GM12892 (cell line): ENCODE measurements at regions not wholly inside any gene's neighbourhood (a gene's known extent, or its start where the extent isn't known, plus 50 kb on each side); places are given as distances from the start of the nearest gene placed in this dataset.

Experiments used
- DNase-seq: peaks from one replicate; pipeline ENCODE4 v3.0.0; 2011; ENCODE audit not compliant: insufficient read length
- FAIRE-seq: peaks from 2 replicates; lab custom pipeline; 2011; peaks lifted over from hg19 to GRCh38; lab: Jason Lieb, UNC
- POLR2A ChIP-seq: IDR thresholded peaks from 2 replicates; pipeline ENCODE4 v1.6.1; 2011; ENCODE audit warnings: low read depth, low read length, control low read depth
- POLR2AphosphoS5 ChIP-seq: IDR thresholded peaks from 2 replicates; pipeline ENCODE4 v1.6.1; 2011; ENCODE audit warnings: low read depth, low read length, control low read depth
- TAF1 ChIP-seq: IDR thresholded peaks from 2 replicates; pipeline ENCODE4 v1.6.1; 2011; ENCODE audit warnings: low read depth, mild to moderate bottlenecking, control low read depth, low read length, borderline replicate concordance

DNA sequence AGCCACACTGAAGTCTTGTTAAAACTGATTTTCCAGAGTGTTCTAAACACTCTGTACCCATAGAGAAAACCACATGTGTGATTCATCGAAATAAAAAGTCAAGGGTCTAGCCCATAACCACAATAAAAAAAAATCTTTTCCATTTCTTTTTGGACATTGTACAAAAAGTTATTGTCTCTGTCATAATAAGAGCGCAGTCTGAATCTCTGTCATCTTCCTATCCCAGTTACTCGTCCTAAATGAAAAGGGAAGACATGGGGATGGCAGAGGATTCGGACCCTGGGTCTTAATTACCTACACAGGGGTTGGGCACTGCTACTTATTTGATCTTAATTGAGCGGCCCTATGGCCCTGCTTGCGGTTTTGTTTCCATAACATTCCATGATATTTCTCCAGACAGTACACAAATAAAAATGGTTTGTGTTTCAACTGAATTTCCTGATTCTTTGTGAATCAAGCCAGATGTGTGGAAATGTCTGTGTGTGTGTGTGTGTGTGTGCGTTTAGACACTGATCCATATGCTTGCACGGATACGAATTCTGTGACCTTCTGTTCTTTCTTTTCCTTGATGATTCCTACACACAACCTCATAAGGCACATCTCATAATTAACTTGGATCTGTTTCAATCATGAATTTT is 133.4 kb upstream of the SPATS2L start:
- FAIRE-seq (no peak), DNase-seq (no peak)
- TF ChIP-seq POLR2A (no peak), POLR2AphosphoS5 (no peak)

DNA sequence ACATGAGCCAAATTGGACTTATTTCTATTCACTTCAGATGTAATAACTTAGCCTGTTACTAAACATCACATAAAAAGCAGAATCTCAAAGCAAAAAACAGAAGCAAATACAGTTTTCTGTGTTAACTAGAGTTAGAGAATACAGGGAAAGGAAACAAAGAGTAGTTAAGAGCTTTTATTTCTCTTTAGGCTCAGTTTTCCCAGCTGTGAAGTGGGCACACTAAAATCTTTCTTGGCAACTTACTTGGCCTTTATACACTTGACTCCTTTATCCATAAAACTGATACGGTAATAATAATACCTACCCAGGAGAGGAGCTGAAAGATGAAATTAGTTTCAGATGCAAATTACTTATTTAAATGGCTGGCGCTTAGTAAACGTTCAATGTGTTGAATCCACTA is 132.8 kb upstream of the SPATS2L start:
- TF ChIP-seq POLR2A (no peak), POLR2AphosphoS5 (no peak), TAF1 (no peak)
- FAIRE-seq (no peak), DNase-seq (no peak)

DNA sequence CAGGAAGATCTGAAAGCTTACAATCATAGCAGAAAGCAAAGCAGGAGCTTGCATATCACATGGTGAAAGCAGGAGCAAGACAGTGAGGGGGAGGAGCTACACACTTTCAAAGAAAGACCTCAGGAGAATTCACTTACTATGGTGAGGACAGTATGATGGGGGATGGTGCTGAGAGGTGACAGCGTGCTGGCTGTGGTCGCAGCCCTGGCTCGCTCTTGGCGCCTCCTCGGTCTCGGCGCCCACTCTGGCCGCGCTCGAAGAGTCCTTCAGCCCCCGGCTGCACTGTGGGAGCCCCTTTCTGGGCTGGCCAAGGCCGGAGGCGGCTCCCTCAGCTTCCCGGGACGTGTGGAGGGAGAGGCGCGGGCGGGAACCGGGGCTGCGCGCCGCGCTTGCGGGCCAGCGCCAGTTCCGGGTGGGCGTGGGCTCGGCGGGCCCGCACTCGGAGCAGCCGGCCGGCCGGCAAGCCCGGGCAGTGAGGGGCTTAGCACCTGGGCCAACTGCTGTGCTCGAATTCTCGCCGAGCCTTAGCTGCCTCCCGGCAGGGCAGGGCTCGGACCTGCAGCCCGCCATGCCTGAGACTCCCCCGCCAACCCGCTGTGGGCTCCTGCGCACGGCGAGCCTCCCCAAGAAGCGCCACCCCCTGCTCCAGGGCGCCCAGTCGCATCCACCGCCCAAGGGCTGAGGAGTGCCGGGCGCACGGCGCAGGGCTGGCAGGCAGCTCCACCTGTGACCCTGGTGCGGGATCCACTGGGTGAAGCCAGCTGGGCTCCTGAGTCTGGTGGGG is 131.9 kb upstream of the SPATS2L start:
- DNase-seq (no peak), FAIRE-seq (no peak)
- TF ChIP-seq TAF1 (no peak), POLR2AphosphoS5 (no peak), POLR2A (no peak)

DNA sequence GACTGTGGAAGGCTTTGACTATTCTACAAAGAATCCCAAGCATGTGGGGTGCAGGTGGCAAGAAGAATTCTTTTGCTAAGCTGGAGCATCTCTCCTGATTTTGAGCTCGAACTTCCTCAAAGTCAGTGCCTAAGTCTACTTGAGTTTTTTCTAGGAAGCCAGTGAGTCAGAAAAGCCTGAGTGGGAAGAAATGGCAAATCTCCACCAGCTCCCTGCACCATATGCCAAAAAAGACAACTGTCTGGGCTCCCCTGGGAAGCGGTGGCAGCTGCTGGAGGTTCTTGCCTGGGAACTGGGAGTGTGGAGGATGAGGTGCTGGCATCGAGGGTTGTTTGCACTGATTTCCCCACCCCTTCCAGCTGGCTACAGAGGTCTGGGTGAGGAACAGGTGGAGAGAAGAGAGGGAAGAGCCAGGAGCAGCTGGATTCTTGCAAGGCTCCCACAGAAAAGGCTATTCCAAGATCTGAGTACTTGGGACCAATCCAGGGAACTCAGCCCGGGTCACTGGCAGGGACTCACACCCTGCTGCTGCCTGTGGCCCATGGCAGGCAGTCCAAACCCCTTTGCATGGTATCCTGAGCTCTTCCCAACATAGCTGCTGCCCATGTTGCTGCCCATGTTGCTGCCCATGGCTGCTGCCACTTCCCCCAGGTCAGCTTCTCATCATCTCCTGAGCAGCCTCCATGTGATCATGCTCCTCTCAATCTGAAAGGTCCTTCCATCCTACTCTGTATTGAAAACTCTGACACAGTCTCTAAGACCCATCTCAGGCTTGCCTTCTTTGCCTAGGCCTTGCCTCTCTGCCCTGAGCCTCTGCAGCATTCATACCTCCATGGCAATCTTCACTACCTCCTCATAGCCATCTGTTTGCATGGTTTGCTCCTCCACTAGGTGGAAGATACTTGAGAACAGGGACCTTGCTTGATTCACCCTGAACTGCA is 128.3 kb upstream of the SPATS2L start:
- DNase-seq (no peak), FAIRE-seq (no peak)
- no peak for TF ChIP-seq POLR2A
- TF ChIP-seq TAF1: no peak
- TF ChIP-seq POLR2AphosphoS5: no peak

DNA sequence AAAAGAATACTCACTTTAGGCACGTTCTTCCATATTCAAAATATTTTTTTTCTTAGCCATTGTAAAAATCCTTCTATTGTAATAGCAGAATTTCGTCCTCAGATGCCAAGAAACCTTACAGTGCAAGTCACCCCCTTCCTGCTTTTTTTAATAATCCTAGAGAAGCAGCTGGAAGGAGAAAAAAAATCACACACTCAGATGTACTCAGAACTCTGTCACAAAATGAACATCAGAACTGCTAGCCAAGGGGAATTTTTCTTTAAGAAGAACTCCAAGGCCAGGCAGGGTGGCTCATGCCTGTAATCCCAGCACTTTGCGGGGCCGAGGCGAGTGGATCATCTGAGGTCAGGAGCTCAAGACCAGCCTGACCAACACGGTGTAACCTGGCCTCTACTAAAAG is 127.3 kb upstream of the SPATS2L start:
- FAIRE-seq (no peak), DNase-seq (no peak)
- TF ChIP-seq POLR2A (no peak), POLR2AphosphoS5 (no peak), TAF1 (no peak)

DNA sequence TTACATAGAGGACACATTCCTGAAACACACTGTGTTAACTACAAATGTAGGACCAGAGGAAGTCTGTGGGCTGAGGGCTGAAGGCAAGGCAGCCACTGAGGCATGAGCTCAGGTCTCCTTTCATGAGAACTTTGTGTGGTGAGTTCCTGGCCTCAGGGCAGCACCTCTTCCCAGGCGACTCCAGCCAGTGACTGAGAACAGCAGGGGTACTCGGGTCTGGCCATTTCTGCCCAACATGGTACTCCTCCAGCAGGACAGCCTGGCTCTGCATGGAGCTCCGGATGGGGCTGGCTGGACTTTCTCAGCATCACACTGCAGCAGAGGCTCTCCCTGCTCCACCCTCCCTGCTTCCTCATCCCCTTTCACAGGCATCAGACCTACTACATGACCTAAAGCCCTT is 125.5 kb upstream of the SPATS2L start:
- TF ChIP-seq TAF1: no peak
- TF ChIP-seq POLR2A: no peak
- TF ChIP-seq POLR2AphosphoS5: no peak
- no peak for DNase-seq
- no peak for FAIRE-seq

DNA sequence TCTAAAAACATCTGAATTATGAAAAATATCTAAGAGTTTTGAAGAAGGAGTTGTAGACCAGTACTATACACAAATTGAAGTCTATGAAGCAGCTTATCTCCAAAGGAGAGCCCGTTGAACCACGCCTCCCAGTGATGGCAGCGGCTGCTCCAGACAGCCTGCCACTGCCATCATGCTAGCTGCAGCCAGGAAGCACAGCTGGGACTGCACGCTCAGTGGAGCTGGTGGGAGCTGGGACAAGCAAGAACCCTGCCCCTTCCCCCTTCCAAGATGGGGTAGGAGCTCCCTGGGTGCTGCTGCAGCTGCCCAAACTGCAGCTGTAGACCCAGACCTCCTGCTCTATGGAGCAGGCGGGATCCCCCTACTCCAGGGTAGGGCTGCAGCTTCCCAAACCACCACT is 124.7 kb upstream of the SPATS2L start:
- FAIRE-seq: no peak
- no peak for DNase-seq
- TF ChIP-seq POLR2AphosphoS5: no peak

DNA sequence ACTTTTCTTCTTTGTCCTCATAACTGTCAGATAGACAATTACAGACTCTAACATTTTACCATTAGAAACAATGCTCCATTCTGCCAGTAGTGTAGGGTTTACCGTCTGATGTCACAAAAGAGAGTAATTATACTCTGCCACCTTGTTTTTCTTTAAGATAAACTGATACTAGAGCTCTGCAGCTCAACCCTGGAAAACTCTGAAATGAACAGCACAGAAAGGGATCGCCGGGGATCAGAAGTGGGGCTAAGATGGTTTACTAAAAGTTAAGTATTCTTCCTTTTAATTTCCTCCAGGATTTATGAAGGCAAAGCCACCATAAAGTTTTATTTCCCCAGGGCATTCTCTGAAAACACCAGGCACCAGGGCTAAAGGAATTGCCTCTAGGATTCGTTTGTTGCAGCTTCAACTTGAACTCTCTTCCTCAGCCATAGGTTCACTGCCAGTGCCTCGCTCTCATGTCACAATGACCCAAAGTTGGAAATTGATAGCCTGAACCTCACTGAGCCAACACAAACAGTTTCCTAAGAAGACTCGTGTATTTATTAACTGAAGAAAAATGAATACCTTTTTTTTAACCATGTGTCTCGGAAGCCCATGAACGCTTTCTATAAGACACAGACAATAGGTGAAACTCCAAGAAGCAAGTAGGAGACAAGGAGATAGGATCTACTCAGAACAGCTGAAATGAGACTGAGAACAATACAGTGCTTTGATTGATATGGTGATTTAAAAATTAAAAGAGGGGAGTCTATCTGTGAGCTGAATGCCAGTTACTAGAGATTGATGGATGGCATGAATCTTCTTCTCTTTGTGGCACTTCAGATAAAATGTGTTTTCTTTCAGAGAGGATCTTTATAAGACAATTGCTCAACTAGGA is 121.5 kb upstream of the SPATS2L start:
- TF ChIP-seq POLR2AphosphoS5 (no peak), TAF1 (no peak), POLR2A (no peak)
- FAIRE-seq: no peak
- DNase-seq: no peak

DNA sequence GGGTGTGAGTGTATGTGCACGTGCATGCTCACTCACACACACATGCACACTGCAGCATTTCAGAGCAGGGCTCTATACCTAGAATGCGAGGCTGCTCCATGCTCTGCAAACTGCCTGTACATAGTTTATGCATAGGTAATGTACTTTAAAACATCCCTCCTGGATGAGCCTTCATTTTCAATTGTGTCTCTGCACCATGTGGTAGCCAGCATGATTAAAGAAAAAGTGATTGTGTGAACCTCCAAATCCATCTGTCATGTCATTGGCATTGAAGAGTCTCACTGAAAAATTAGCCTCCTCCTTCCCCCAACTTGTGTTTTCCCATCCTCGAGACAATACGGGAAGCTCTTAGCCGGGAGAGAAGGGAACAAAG is 120.9 kb upstream of the SPATS2L start:
- FAIRE-seq (no peak), DNase-seq (no peak)
- no peak for TF ChIP-seq TAF1
- no peak for TF ChIP-seq POLR2A
- TF ChIP-seq POLR2AphosphoS5: no peak

DNA sequence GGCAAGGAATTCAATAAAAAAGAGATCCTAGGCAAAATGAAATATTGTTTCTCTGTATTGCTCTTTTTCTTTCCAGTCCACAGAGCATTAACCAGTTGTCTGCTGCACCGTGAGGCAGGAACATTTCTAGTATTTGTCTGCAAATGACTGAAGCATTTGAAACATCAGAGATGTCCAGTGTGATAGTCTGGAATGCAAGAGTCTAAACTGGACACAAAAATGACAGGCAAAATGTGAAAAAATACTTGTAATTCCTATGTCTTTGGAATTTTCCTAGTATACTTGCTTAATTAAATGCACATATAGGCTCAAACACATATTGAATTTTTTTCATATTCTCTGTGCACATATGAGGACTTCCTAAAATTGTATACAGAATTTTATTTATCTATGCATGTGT is 120.5 kb upstream of the SPATS2L start:
- TF ChIP-seq POLR2AphosphoS5: no peak
- DNase-seq: no peak
- FAIRE-seq: no peak

DNA sequence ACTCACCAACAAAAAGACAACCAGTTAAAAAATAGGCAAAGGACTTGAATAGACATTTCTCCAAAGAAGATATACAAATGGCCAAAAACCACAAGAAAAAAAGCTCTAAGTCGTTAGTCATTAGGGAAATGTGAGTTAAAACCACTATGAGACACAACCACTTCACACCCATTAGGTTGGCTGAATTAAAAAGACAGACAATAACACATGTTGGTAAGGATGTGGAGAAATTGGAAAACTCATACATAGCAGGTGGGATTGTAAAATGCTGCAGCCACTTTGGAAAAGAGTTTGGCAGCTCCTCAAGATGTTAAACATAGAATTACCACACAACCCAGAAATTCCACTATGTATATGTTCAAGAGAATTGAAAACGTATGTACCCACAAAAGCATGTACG is 117.6 kb upstream of the SPATS2L start:
- no peak for FAIRE-seq
- no peak for TF ChIP-seq POLR2A
- TF ChIP-seq POLR2AphosphoS5: no peak
- TF ChIP-seq TAF1: no peak
- DNase-seq: no peak
